SK-N-SH treated with all-trans-retinoic acid at 6 μM for 48 hours (cell line): ENCODE measurements at regions not wholly inside any gene's neighbourhood (a gene's known extent, or its start where the extent isn't known, plus 50 kb on each side); places are given as distances from the start of the nearest gene placed in this dataset.

Source experiments
- SNAI2 ChIP-seq: fragments of 250-450 bp; sonication (Bioruptor Pico); IDR thresholded peaks from 2 replicates; pipeline ENCODE4 v1.5.0; 2020; ENCODE audit warnings: mild to moderate bottlenecking, moderate library complexity
- TOX ChIP-seq: fragments of 250-450 bp; sonication (Bioruptor Pico); IDR thresholded peaks from 2 replicates; pipeline ENCODE4 v1.8.0; 2021; ENCODE audit warnings: mild to moderate bottlenecking, moderate library complexity, borderline replicate concordance
- ZFP3 ChIP-seq: fragments of 250-450 bp; sonication (Bioruptor Pico); IDR thresholded peaks from 2 replicates; pipeline ENCODE4 v1.5.0; 2020; ENCODE audit warnings: mild to moderate bottlenecking, moderate library complexity
- ZFP30 ChIP-seq: fragments of 450-650 bp; formaldehyde crosslinking; IDR thresholded peaks from 2 replicates; pipeline ENCODE4 v1.5.0; 2022; ENCODE audit warnings: mild to moderate bottlenecking, moderate library complexity

- no peak for TF ChIP-seq ZFP30
- no peak for TF ChIP-seq TOX (CRISPR knock-in tag)
- TF ChIP-seq ZFP3 (CRISPR knock-in tag) = no peak
- no peak for TF ChIP-seq SNAI2
Measured at GRCh38 chr1:234889643-234890042, 239.0 kb downstream of the TOMM20 start.
